Activated T-cell treated with anti-CD3 and anti-CD28 coated beads, Interleukin-2, amount 50 U/mL, for 24 hours (primary cell): ENCODE measurements at regions not wholly inside any gene's neighbourhood (a gene's known extent, or its start where the extent isn't known, plus 50 kb on each side); places are given as distances from the start of the nearest gene placed in this dataset.

Source experiments
- DNase-seq: peaks from one replicate; pipeline ENCODE4 v3.0.0-alpha.2; 2020
- H3K27ac Mint-ChIP-seq: 2 replicates; pipeline ENCODE4 v1.8.0; 2020; ENCODE audit warnings: mild to moderate bottlenecking, mixed read lengths
- H3K27me3 Mint-ChIP-seq: 2 replicates; pipeline ENCODE4 v1.8.0; 2020; ENCODE audit warnings: mixed read lengths
- H3K36me3 Mint-ChIP-seq: 2 replicates; pipeline ENCODE4 v1.8.0; 2020; ENCODE audit warnings: low read depth, mixed read lengths
- H3K4me1 Mint-ChIP-seq: 2 replicates; pipeline ENCODE4 v1.8.0; 2020; ENCODE audit warnings: low read depth, mixed read lengths
- H3K4me3 Mint-ChIP-seq: 2 replicates; pipeline ENCODE4 v1.8.0; 2020; ENCODE audit warnings: mild to moderate bottlenecking, moderate library complexity, mixed read lengths
- H3K9me3 Mint-ChIP-seq: 2 replicates; pipeline ENCODE4 v1.8.0; 2020; ENCODE audit warnings: mixed read lengths

DNA sequence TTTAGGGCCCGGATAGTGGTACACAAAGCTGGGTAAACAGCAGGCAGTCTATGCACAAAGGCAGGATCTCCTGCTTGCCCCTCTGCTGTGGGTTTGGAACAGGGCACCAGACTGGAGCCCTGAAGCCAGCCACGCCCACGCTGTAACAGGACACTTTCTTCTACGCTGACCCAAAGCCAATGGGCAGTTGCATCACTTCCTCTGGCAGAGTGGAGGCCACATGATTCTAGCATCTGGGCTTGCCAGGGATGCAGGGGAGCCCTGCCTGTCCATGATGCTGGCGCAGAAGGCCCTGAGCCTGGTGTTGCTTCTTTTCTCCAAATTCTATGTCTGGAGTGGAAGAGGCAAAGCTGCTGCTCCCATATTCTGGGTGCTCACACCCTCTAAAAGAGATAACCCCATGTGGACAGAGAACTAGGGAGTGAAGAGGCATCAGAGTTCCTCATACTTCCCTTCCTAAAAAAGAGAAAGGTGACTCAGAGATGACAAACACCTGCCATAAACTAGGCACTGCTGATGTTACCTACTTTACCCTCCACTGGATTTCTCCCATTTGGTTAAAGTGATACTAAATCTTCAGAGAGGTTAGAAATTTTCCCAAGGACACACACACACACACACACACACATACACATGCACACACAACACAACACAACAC lies 260.3 kb upstream of the KLF4 start:
- Mint-ChIP-seq H3K36me3 (no peaks in the 10 kb centered on the region), H3K4me1 (no peaks in the 10 kb centered on the region), H3K27me3 (no peaks in the 10 kb centered on the region), H3K9me3 (peaks cover 2% of the 10 kb centered on the region), H3K27ac (no peak overlapping the region), H3K4me3 (no peak overlapping the region)
- no peak for DNase-seq

DNA sequence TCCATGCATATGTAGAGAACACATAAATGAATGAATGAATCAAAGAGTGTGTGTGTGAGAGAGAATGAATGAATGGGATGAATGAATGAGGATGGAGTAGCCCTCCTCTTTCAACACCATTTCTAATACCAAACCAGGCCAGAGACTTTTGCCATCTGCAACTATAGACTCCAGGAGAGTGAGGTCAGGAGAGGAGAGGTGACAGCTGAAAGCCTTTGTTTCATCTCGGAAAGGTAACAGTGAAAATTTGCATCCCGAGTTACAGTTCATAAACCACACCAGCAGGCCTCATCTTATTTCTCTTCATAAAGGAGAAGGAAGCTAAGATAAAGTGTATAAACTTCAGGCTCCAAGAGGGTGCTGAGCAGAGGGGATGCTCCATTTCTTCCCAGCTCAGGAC lies 255.3 kb upstream of the KLF4 start:
- Mint-ChIP-seq H3K4me1 (no peaks in the 10 kb centered on the region), H3K9me3 (peaks cover 2% of the 10 kb centered on the region), H3K36me3 (no peaks in the 10 kb centered on the region), H3K27me3 (no peaks in the 10 kb centered on the region), H3K27ac (no peak overlapping the region), H3K4me3 (no peak overlapping the region)
- no peak for DNase-seq

DNA sequence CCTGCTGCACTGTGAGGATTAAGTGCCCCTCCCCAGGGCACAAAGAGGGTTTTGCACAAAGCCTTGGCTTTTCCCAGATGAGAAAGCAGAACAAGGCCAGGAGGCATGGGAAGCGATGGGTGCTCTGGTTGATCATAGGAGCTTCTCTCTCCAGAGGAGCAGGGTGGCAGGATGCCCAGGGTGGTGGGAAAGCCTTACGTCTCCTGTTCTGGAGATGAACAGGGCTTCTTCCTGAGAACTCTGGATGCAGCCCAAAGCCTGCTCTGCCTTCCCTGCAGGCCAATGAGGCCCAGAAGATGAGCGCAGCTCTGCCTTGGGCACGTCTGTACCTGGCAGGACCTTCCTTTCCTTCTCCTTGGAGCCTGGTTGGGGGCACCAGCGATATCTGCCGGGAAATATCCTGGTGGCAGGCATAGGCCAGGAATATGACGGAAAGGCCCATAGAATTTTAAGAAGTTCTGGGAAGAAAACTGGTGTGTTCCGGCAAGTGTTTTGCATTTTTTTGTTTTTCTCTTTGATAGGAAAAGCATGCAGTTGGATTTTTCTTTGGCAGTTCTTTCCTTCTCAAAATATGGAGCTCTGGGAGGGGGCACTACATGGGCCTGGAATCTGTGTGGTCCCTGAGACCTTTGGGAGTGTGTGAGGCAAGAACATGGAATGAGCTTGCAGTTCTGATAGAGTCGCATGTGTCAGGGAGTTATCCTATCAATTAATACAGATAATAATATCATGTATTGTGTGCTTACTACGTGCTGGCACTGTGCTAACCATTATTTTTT lies 253.2 kb upstream of the KLF4 start:
- no peaks in the 10 kb centered on the region for H3K4me1 Mint-ChIP-seq
- no peaks in the 10 kb centered on the region for H3K9me3 Mint-ChIP-seq
- no peak overlapping the region for H3K4me3 Mint-ChIP-seq
- H3K36me3 Mint-ChIP-seq, result no peaks in the 10 kb centered on the region
- no peaks in the 10 kb centered on the region for H3K27me3 Mint-ChIP-seq
- DNase-seq, result no peak
- H3K27ac Mint-ChIP-seq, result no peak overlapping the region

DNA sequence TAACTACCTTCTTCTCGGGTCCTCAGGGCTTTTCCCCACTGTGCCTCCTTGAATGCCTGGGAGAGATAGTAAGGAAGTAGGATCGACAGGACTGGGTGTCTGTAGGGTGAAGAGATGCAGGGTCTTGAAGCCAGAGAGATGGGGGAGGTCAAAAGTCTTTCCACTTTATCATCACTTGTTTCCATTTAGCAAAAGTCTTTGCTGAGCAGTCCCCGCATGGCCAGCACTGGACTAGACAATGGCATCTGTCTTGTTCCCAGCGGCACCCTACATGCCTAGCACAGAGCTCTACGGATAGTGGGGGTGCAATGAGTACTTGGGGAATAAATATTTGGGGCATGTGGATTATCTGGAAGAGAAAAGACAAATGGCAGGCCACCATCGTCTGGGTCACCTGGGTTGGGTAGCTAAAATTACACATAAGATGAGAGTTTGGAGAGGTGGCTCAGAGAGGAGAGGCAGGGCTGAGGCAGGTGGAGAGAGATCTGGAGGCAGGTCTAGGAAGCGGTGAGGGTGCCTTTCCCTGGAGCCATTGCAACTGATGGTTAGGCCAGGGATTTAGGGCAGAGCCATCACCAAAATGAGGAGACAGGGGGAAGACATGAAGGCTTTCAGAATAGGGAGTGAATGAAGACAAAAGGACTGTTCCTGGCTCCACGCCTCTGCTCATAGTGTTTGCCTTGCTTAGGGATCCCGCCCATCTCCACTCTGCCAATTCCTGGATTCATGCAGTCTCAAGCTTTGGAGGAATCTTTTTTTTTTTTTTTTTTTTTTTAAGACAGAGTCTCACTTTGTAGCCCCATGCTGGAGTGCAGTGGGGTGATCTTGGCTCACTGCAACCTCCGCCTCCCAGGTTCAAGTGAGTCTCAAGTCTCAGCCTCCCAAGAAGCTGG lies 250.8 kb upstream of the KLF4 start:
- no peaks in the 10 kb centered on the region for H3K4me1 Mint-ChIP-seq
- H3K27me3 Mint-ChIP-seq, result no peaks in the 10 kb centered on the region
- H3K36me3 Mint-ChIP-seq, result no peaks in the 10 kb centered on the region
- DNase-seq, result no peak
- H3K9me3 Mint-ChIP-seq, result no peaks in the 10 kb centered on the region
- H3K4me3 Mint-ChIP-seq, result no peak overlapping the region
- H3K27ac Mint-ChIP-seq, result no peak overlapping the region

DNA sequence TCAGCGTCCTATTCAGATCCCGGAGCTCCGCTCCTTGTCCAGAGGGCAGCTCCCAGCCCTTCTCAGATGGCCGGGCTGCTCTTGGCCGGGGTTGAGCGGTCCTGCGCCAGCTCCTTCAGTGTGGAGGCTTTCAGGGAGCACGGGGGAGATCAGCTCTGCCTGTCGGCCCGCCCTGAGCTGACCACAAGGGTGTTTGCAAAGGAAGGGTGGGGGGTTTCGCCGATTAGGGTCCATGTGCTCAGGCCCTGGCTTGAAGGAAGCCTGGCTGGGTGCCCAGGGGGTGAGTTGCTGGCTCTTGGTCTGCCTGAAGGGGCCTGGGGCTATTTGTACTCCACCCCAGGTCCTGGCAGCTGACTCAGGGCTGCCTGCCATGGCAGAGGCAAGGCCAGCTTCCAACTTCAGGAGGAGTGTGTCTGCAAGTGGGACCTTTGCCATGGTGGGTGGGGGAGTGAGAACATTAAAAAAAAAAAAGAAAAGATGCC lies 250.1 kb upstream of the KLF4 start:
- Mint-ChIP-seq H3K9me3 (no peaks in the 10 kb centered on the region), H3K4me1 (no peaks in the 10 kb centered on the region), H3K36me3 (no peaks in the 10 kb centered on the region), H3K27ac (no peak overlapping the region), H3K4me3 (no peak overlapping the region), H3K27me3 (no peaks in the 10 kb centered on the region)
- no peak for DNase-seq

DNA sequence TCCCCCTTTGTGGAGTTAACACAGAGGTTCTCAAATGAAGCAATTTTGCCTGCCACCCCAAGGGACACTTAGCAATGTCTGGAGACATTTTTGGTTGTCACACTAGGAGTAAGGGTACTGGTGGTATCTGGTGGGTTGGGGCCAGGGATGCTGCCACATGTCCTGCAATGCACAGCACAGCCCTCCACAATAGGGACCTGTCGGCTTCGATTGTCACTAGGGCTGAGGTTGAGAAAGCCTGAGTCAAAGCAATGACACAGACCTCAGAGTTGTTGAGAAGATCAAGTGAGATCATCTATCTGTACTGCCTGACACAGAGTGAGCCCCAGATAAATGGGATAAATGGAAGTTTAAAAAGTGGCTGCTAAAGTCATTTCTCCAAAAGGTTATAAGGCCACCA lies 249.2 kb upstream of the KLF4 start:
- no peak for DNase-seq
- H3K27ac Mint-ChIP-seq, result no peak overlapping the region
- no peaks in the 10 kb centered on the region for H3K36me3 Mint-ChIP-seq
- no peaks in the 10 kb centered on the region for H3K27me3 Mint-ChIP-seq
- no peaks in the 10 kb centered on the region for H3K4me1 Mint-ChIP-seq
- H3K4me3 Mint-ChIP-seq, result no peak overlapping the region
- no peaks in the 10 kb centered on the region for H3K9me3 Mint-ChIP-seq

DNA sequence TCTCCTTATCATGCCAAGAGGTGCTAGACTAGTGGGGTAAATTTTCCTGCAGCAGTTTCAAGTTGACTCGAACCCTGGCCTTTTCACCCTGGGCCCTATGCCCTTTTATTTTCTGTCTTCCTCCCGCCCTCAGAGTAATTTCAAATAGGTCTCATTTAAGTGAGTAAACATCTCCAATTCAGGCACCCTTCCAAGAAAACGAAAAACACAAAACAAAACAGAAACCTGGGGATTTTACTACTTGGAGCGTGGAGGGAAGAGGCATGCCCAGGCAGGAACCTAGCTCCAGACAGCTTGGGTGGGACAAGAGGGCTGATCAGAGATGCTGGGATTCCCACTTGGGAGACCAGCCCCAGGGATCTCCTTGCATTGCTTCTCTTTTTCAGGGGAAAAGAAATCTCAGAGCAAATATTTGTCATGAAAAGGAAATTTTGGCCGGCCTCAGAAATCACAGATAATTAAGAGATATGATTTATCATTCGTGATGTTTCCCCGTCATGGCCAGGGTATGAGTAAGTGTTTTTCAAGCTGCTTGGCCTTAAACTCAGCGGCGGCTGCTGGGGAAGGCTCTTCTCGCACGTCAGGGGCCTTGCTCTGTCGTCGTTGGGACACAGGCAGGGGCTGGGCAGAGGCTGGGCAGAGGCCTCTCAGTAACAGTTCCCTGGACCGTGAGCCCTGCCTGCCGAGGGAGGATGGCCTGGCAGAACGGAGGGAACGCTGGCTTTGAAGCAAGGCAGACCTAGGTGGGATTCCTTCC lies 248.6 kb upstream of the KLF4 start:
- Mint-ChIP-seq H3K27ac (no peak overlapping the region), H3K27me3 (no peaks in the 10 kb centered on the region), H3K4me3 (no peak overlapping the region), H3K4me1 (no peaks in the 10 kb centered on the region), H3K9me3 (no peaks in the 10 kb centered on the region), H3K36me3 (no peaks in the 10 kb centered on the region)
- no peak for DNase-seq

DNA sequence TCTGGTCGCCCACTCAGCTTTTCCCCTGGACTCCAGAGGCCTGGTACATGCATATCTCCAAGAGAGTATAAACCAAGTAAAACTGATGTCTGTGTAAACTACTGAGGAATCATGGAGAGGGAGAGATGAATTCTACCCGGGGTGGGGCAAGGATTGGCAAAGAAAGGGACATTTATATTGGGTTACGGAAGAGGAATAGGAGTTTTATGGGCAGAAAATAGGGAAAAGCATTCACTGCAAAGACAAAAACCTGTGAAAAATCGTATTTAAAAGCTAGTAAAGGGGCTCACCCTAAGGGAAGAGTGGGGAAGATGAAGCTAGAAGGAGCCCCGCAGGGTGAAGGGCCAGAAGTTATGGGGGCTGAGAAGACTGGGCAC lies 248.0 kb upstream of the KLF4 start:
- Mint-ChIP-seq H3K4me1 (no peaks in the 10 kb centered on the region), H3K27ac (no peak overlapping the region), H3K27me3 (no peaks in the 10 kb centered on the region), H3K4me3 (no peak overlapping the region), H3K9me3 (no peaks in the 10 kb centered on the region), H3K36me3 (no peaks in the 10 kb centered on the region)
- DNase-seq, result no peak

DNA sequence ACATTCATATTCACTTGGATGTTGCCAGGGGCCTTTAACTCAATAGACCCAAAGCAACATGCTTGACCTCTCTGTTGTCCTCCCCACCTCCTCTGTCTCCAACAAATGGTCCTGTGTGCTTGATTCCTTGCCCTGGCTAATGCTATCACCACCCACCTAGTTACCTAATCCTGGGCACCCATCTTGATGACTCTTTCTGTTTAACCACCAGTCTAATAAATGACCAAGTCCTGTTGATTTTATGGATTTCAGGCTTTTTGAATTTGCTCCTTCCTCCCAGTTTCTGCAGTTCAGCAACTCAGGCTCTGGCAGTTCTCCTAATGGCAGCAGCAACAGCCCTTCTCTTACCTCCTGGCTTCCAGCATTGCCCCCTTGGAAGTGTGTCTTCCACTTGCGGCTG lies 246.3 kb upstream of the KLF4 start:
- H3K27me3 Mint-ChIP-seq, result no peaks in the 10 kb centered on the region
- no peaks in the 10 kb centered on the region for H3K9me3 Mint-ChIP-seq
- H3K4me3 Mint-ChIP-seq, result no peak overlapping the region
- no peak for DNase-seq
- no peak overlapping the region for H3K27ac Mint-ChIP-seq
- H3K36me3 Mint-ChIP-seq, result no peaks in the 10 kb centered on the region
- H3K4me1 Mint-ChIP-seq, result no peaks in the 10 kb centered on the region

DNA sequence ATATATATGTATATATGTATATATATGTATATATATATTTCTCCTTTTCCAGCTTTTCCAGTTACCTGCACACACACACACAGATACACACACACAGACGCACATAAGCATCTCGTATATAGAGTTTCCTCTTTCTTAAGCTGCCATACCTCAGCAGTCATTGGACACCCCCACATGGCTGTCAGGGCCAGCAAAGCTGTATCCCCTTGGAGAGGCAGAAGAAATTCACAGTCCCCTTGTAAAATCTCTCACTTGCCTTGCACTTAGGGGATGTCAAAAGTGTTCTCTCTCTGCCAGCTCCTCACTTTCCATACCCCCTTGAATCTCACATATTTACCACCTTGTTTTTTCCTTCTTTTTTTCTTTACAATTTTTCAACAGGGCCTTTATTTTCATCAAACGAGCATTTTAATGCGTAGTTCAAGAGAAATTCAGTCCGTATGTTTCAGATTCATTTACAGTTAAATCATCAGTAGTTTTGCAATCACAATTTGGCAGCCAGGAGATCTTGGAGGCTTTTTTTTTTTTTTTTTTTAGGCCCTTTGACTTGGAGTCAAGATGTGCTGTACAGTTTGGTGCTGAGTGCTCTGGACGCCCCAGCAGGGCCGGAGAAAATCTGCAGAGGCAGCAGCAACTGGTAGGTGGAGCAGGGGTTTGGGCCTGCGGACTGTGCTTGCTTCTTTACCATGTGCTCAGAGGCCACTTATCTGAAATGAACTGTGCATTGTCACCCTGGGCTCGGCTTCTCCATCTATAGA lies 244.9 kb upstream of the KLF4 start:
- no peak overlapping the region for H3K27ac Mint-ChIP-seq
- H3K36me3 Mint-ChIP-seq, result no peaks in the 10 kb centered on the region
- no peaks in the 10 kb centered on the region for H3K27me3 Mint-ChIP-seq
- DNase-seq, result no peak
- H3K9me3 Mint-ChIP-seq, result peaks cover 2% of the 10 kb centered on the region
- no peak overlapping the region for H3K4me3 Mint-ChIP-seq
- no peaks in the 10 kb centered on the region for H3K4me1 Mint-ChIP-seq

DNA sequence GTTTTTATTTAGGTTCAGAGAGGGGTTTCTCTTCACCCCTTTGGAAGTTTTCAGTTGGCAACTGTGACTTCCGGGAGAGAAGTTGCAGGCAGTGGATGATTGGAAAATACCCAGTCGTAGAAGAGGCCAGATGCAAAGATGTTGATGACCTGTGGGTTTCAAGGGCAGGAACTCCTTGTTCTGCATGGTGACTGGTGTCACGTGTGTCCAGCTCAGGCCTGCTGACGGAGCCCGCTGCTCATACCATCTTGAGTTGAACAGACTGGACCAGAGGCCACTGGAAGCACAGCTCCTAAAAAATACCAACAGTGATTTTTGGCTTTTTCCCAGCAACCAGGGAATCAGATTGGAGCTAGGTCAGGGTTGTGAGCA lies 243.9 kb upstream of the KLF4 start:
- H3K4me3 Mint-ChIP-seq, result no peak overlapping the region
- H3K27ac Mint-ChIP-seq, result no peak overlapping the region
- no peaks in the 10 kb centered on the region for H3K27me3 Mint-ChIP-seq

DNA sequence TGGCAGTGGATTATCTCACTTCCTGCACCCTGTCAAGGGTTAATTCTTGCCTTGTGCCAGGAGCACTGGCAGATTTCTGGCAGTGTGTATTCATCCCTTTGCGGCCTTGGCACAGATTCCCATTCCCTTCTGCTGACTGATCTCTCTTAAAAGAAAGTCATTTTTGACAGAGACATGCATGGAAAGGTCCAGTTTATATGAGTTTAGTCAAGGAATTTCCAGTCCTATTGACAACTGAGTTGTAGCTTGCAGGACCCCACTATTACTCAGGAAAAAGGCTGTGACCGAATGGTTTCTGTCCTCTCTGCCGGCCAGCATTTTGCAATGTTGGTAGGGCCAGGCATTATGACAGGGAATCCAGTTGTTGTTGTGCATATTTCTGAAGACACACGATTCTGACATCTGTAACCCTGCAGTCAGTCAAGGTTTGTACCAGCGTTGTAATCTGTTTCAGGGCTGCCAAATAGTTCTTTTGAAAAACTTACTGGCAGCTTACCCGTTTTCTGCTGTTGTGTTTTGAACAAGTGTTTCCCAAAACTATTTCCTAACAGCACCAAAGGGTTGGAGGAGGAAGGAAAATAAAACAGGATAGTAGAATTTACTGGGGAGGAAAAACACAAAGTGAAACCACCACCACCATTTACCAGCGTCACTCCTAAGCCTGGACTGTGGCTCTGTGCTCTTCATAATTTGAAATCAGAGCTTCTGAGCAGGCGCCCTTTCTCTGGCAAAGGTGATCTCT lies 243.4 kb upstream of the KLF4 start:
- Mint-ChIP-seq H3K27ac (no peak overlapping the region), H3K4me3 (no peak overlapping the region), H3K9me3 (peaks cover 4% of the 10 kb centered on the region), H3K27me3 (no peaks in the 10 kb centered on the region), H3K4me1 (no peaks in the 10 kb centered on the region), H3K36me3 (no peaks in the 10 kb centered on the region)
- DNase-seq, result no peak

More for the DNA sequence above, 243.9 kb upstream of the KLF4 start:
- Mint-ChIP-seq H3K4me1 (no peaks in the 10 kb centered on the region), H3K9me3 (peaks cover 4% of the 10 kb centered on the region), H3K36me3 (no peaks in the 10 kb centered on the region)
- DNase-seq, result no peak

DNA sequence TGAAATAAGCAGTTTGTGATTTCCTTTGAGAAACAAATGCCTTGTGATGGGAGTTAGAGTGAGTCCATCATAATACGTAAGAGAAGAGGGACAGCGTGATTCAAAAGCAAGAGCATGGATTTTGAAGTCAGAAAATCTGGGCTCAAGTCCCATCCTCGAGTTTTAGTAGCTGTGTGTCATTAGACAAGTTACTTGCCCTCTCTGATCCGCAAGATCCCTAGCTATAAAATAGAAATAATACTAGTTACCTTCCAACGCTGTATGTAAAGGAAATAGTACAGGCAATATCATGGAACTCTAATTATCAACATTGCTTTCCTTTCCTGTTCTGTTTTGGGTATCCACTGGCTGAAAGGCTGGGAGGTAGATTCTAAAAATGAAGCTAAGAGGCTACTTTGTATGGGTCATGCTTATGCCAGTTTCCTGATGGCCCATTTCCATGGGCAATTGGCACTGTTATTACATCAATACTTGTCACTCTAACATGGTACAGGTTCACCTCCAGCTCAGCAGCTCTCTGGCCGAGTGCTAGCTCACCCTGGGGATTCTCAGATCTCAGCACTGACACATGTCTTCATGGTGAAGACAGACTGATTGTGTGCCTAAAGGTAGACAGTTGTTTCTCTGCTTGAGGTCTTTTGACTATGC lies 241.7 kb upstream of the KLF4 start:
- no peaks in the 10 kb centered on the region for H3K27me3 Mint-ChIP-seq
- H3K27ac Mint-ChIP-seq, result no peak overlapping the region
- H3K4me1 Mint-ChIP-seq, result no peaks in the 10 kb centered on the region

More for the DNA sequence above, 241.7 kb upstream of the KLF4 start:
- DNase-seq, result no peak
- Mint-ChIP-seq H3K4me3 (no peak overlapping the region), H3K36me3 (no peaks in the 10 kb centered on the region), H3K9me3 (peaks cover 4% of the 10 kb centered on the region)
